Fibroblast of lung (primary cell): ENCODE measurements at regions not wholly inside any gene's neighbourhood (a gene's known extent, or its start where the extent isn't known, plus 50 kb on each side); places are given as distances from the start of the nearest gene placed in this dataset.

Source experiments
- DNase-seq, 2 donors: peaks; one replicate each; pipeline versions ENCODE4 v3.0.0 to v3.0.0-alpha.2; 2010; ENCODE audit warnings: low read depth in 2 of 2
- H2AFZ ChIP-seq: 2 replicates; pipeline ENCODE4 v1.5.1; 2012; ENCODE audit warnings: low read length, control low read depth, inconsistent platforms
- H3K27ac ChIP-seq: 2 replicates; pipeline ENCODE4 v1.5.1; 2011; ENCODE audit warnings: low read length, control low read depth; ENCODE audit not compliant: insufficient read depth
- H3K27me3 ChIP-seq: 2 replicates; pipeline ENCODE4 v1.5.1; 2011; ENCODE audit warnings: mild to moderate bottlenecking, low read length; ENCODE audit not compliant: control insufficient read depth, insufficient read depth
- H3K36me3 ChIP-seq: 2 replicates; pipeline ENCODE4 v1.5.1; 2011; ENCODE audit warnings: low read length; ENCODE audit not compliant: control insufficient read depth, insufficient read depth
- H3K4me1 ChIP-seq: 2 replicates; pipeline ENCODE4 v1.5.1; 2011; ENCODE audit warnings: low read length; ENCODE audit not compliant: control insufficient read depth, insufficient read depth; ENCODE audit errors: extremely low read depth
- H3K4me2 ChIP-seq: 2 replicates; pipeline ENCODE4 v1.5.1; 2011; ENCODE audit warnings: low read length, control low read depth; ENCODE audit not compliant: insufficient read depth; ENCODE audit errors: extremely low read depth
- H3K4me3 ChIP-seq, 4 experiments: fragments of 200-600 bp in 1 of 4; sonication (generic) in 1 of 4; replicated peaks in 1 of 4; 2 replicates each; pipeline ENCODE4 v1.5.1; 2011 to 2016; ENCODE audit warnings: low read length in 4 of 4, low read depth in 3 of 4, mild to moderate bottlenecking in 3 of 4, control low read depth in 2 of 4, inconsistent platforms in 1 of 4, mixed read lengths in 1 of 4; ENCODE audit not compliant: insufficient read depth in 1 of 4; ENCODE audit errors: control extremely low read depth in 1 of 4
- H3K79me2 ChIP-seq: 2 replicates; pipeline ENCODE4 v1.5.1; 2012; ENCODE audit warnings: mild to moderate bottlenecking, low read length, inconsistent platforms; ENCODE audit not compliant: control insufficient read depth, insufficient read depth
- H3K9ac ChIP-seq: 2 replicates; pipeline ENCODE4 v1.5.1; 2011; ENCODE audit warnings: mild to moderate bottlenecking, low read length, control low read depth; ENCODE audit not compliant: insufficient read depth
- H3K9me3 ChIP-seq: 2 replicates; pipeline ENCODE4 v1.5.1; 2012; ENCODE audit warnings: low read depth, low read length; ENCODE audit not compliant: control insufficient read depth, insufficient read depth
- H4K20me1 ChIP-seq: 2 replicates; pipeline ENCODE4 v1.5.1; 2011; ENCODE audit warnings: low read length; ENCODE audit not compliant: control insufficient read depth, insufficient read depth; ENCODE audit errors: extremely low read depth
- CTCF ChIP-seq, 2 donors: IDR thresholded peaks in 1 of 2; conservative IDR thresholded peaks in 1 of 2; 1 replicate in 1 of 2; 2 replicates in 1 of 2; pipeline ENCODE4 v1.5.1; 2011 to 2012; ENCODE audit warnings: low read length in 2 of 2, control low read depth in 1 of 2, inconsistent platforms in 1 of 2, low read depth in 1 of 2, mild to moderate bottlenecking in 1 of 2
- EZH2 ChIP-seq: IDR thresholded peaks from 2 replicates; pipeline ENCODE4 v1.5.1; 2012; ENCODE audit warnings: low read length, control low read depth, mild to moderate bottlenecking; ENCODE audit errors: missing control alignments

- no peaks in the 10 kb centered on the region for H3K36me3 ChIP-seq
- H3K27me3 ChIP-seq, result no peaks in the 10 kb centered on the region
- no peak overlapping the region for H3K9ac ChIP-seq
- no peaks in the 10 kb centered on the region for H3K79me2 ChIP-seq
- TF ChIP-seq EZH2, result no peak
- TF ChIP-seq CTCF (conservative IDR thresholded peaks at IDR 0.05 in 1 of 2, IDR thresholded peaks at IDR 0.05 in 1 of 2; ENCODE audit: low read depth in 1 of 2, low read length in 2 of 2), result no peak
- no peaks in the 10 kb centered on the region for H3K4me1 ChIP-seq
- H3K4me2 ChIP-seq, result no peak overlapping the region
- no peaks in the 10 kb centered on the region for H4K20me1 ChIP-seq
- H3K27ac ChIP-seq, result no peak overlapping the region
- no peak overlapping the region for H2AFZ ChIP-seq
- H3K4me3 ChIP-seq, result no peak overlapping the region
- no peaks in the 10 kb centered on the region for H3K9me3 ChIP-seq
- no peak for DNase-seq
Observed at GRCh38 chr16:52770828-52771227, 223.9 kb upstream of the TOX3 start.

GRCh38 chr16:52758473-52758855, 211.5 kb upstream of the TOX3 start:
- Histone ChIP-seq H3K27me3 (no peaks in the 10 kb centered on the region), H3K4me2 (no peak overlapping the region), H3K9ac (no peak overlapping the region), H3K27ac (no peak overlapping the region), H2AFZ (no peak overlapping the region), H4K20me1 (no peaks in the 10 kb centered on the region), H3K4me3 (no peak overlapping the region), H3K36me3 (no peaks in the 10 kb centered on the region), H3K4me1 (no peaks in the 10 kb centered on the region), H3K9me3 (peaks cover 3% of the 10 kb centered on the region), H3K79me2 (no peaks in the 10 kb centered on the region)
- no peak for DNase-seq
- TF ChIP-seq EZH2 (no peak), CTCF (conservative IDR thresholded peaks at IDR 0.05 in 1 of 2, IDR thresholded peaks at IDR 0.05 in 1 of 2; ENCODE audit: low read depth in 1 of 2, low read length in 2 of 2) (no peak)

GRCh38 chr16:52757746-52758472, 211.0 kb upstream of the TOX3 start:
- Histone ChIP-seq H3K27ac (no peak overlapping the region), H3K4me1 (no peaks in the 10 kb centered on the region), H3K36me3 (no peaks in the 10 kb centered on the region), H3K9ac (no peak overlapping the region), H3K4me3 (no peak overlapping the region), H3K79me2 (no peaks in the 10 kb centered on the region), H4K20me1 (no peaks in the 10 kb centered on the region), H3K9me3 (peaks cover 3% of the 10 kb centered on the region), H2AFZ (no peak overlapping the region), H3K27me3 (no peaks in the 10 kb centered on the region), H3K4me2 (no peak overlapping the region)
- no peak for TF ChIP-seq CTCF (conservative IDR thresholded peaks at IDR 0.05 in 1 of 2, IDR thresholded peaks at IDR 0.05 in 1 of 2; ENCODE audit: low read depth in 1 of 2, low read length in 2 of 2)
- no peak for DNase-seq
